GM12864 (cell line): ENCODE measurements at regions not wholly inside any gene's neighbourhood (a gene's known extent, or its start where the extent isn't known, plus 50 kb on each side); places are given as distances from the start of the nearest gene placed in this dataset.

Source experiments
- DNase-seq: peaks from one replicate; pipeline ENCODE4 v3.0.0-alpha.2; 2011; ENCODE audit warnings: low read depth
- H3K4me3 ChIP-seq: 2 replicates; pipeline ENCODE4 v1.5.1; 2011; ENCODE audit warnings: mild to moderate bottlenecking, low read depth, low read length, control low read depth
- CTCF ChIP-seq: IDR thresholded peaks from 2 replicates; pipeline ENCODE4 v1.5.1; 2011; ENCODE audit warnings: low read depth, mild to moderate bottlenecking, moderate library complexity, low read length, control low read depth, inconsistent platforms; ENCODE audit errors: missing control alignments

GRCh38 chr21:43312011-43312410 is 114.9 kb downstream of the SIK1 start:
- no peak for TF ChIP-seq CTCF
- DNase-seq, result no peak
- H3K4me3 ChIP-seq, result no peak overlapping the region

GRCh38 chr21:43311301-43311817 is 115.6 kb downstream of the SIK1 start:
- no peak for DNase-seq
- no peak for TF ChIP-seq CTCF
- no peak overlapping the region for H3K4me3 ChIP-seq

GRCh38 chr21:43308815-43309283 is 118.1 kb downstream of the SIK1 start:
- no peak for TF ChIP-seq CTCF
- H3K4me3 ChIP-seq, result no peak overlapping the region

GRCh38 chr21:43308101-43308814 is 118.7 kb downstream of the SIK1 start:
- no peak for DNase-seq
- TF ChIP-seq CTCF, result no peak
- H3K4me3 ChIP-seq, result no peak overlapping the region

More at GRCh38 chr21:43308815-43309283, 118.1 kb downstream of the SIK1 start:
- DNase-seq, result no peak

GRCh38 chr21:43307677-43308070 is 119.3 kb downstream of the SIK1 start:
- H3K4me3 ChIP-seq, result no peak overlapping the region
- TF ChIP-seq CTCF, result no peak
- no peak for DNase-seq

- H3K4me3 ChIP-seq, result no peak overlapping the region
- no peak for TF ChIP-seq CTCF
- peak; percentile 36 for DNase-seq
Measured at GRCh38 chr21:43306911-43307676, 119.8 kb downstream of the SIK1 start.
